ENCODE measurements at regions not wholly inside any gene's neighbourhood (a gene's known extent, or its start where the extent isn't known, plus 50 kb on each side); places are given as distances from the start of the nearest gene placed in this dataset.

GRCh38 chr5:28517691-28518090, 1479.3 kb upstream of the CDH9 start:
- Histone ChIP-seq H3K36me3 (ENCODE audit: control insufficient read depth in 1 of 2, insufficient read depth in 2 of 2, low read length in 2 of 2) (no peaks in the 10 kb centered on the region), H2BK5ac (ENCODE audit: low read depth, low read length, poor library complexity) (no peak overlapping the region), H3K9ac (ENCODE audit: low read length) (no peak overlapping the region), H3K9me3 (ENCODE audit: insufficient read depth, low read depth, low read length) (no peaks in the 10 kb centered on the region), H3K14ac (ENCODE audit: low read length) (no peak overlapping the region), H4K91ac (ENCODE audit: low read depth, low read length) (no peak overlapping the region), H2BK120ac (ENCODE audit: insufficient read depth, low read length, poor library complexity) (no peak overlapping the region), H3K4ac (ENCODE audit: low read depth, low read length) (no peak overlapping the region), H2BK12ac (ENCODE audit: low read length) (no peak overlapping the region), H3K27ac (ENCODE audit: low read depth, low read length) (no peak overlapping the region), H3K18ac (ENCODE audit: low read length) (no peak overlapping the region), H3K23ac (ENCODE audit: low read length) (no peak overlapping the region), H4K8ac (ENCODE audit: low read depth, low read length) (no peak overlapping the region), H3K4me1 (ENCODE audit: control insufficient read depth in 1 of 2, insufficient read depth in 2 of 2, low read length in 2 of 2) (peaks cover 0 to 2% of the 10 kb centered on the region in 2 experiments), H3K4me2 (ENCODE audit: low read length) (no peak overlapping the region), H3K79me1 (ENCODE audit: low read length) (no peaks in the 10 kb centered on the region), H3K4me3 (ENCODE audit: low read depth, low read length) (no peak overlapping the region), H4K12ac (ENCODE audit: low read depth, low read length) (no peak overlapping the region), H2AFZ (ENCODE audit: insufficient read depth, low read length, poor library complexity) (no peak overlapping the region), H2AK5ac (ENCODE audit: low read length) (no peak overlapping the region), H3K27me3 (ENCODE audit: insufficient read depth, low read length) (no peaks in the 10 kb centered on the region), H3K79me2 (ENCODE audit: control insufficient read depth, insufficient read depth, low read length, poor library complexity) (no peaks in the 10 kb centered on the region)
- DNase-seq: no peak
- WGBS (ENCODE audit: extremely low coverage, insufficient coverage, insufficient read length): no CpG with 5 or more reads among the region's 2 CpGs

GRCh38 chr5:28516722-28517121, 1478.3 kb upstream of the CDH9 start:
- Histone ChIP-seq H3K23ac (ENCODE audit: low read length) (no peak overlapping the region), H2AFZ (ENCODE audit: insufficient read depth, low read length, poor library complexity) (no peak overlapping the region)

DNA sequence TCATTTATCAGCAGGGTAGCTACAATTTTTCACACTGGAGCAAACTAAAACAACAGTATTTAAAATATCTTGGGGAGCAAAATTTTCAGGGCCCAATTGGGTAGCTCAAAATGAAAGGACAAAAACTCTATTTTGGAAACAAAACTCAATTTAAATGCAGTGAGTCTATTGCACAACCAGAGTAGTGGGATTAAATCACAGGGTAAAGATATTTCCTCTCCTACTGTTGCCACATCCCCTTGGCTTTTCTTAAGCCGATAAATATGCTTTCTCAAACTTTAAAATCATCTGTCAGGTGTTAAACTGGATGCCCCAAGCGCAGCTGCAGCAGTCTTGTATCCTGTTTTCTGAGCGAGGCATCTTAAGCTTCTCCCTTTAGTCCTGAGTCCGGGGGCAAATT, 1474.3 kb upstream of the CDH9 start:
- Histone ChIP-seq H3K4me2 (ENCODE audit: low read length) (no peak overlapping the region), H3K23ac (ENCODE audit: low read length) (no peak overlapping the region), H3K9me3 (ENCODE audit: insufficient read depth, low read depth, low read length) (no peaks in the 10 kb centered on the region), H3K36me3 (ENCODE audit: control insufficient read depth in 1 of 2, insufficient read depth in 2 of 2, low read length in 2 of 2) (no peaks in the 10 kb centered on the region), H4K8ac (ENCODE audit: low read depth, low read length) (no peak overlapping the region), H2AK5ac (ENCODE audit: low read length) (no peak overlapping the region), H3K18ac (ENCODE audit: low read length) (no peak overlapping the region), H4K12ac (ENCODE audit: low read depth, low read length) (no peak overlapping the region), H3K4me1 (ENCODE audit: control insufficient read depth in 1 of 2, insufficient read depth in 2 of 2, low read length in 2 of 2) (peaks cover 0 to 2% of the 10 kb centered on the region in 2 experiments), H3K27me3 (ENCODE audit: insufficient read depth, low read length) (no peaks in the 10 kb centered on the region), H3K9ac (ENCODE audit: low read length) (no peak overlapping the region), H3K4me3 (ENCODE audit: low read depth, low read length) (no peak overlapping the region), H2BK120ac (ENCODE audit: insufficient read depth, low read length, poor library complexity) (no peak overlapping the region), H3K14ac (ENCODE audit: low read length) (no peak overlapping the region), H3K27ac (ENCODE audit: low read depth, low read length) (no peak overlapping the region), H4K91ac (ENCODE audit: low read depth, low read length) (no peak overlapping the region), H3K79me2 (ENCODE audit: control insufficient read depth, insufficient read depth, low read length, poor library complexity) (no peaks in the 10 kb centered on the region), H2AFZ (ENCODE audit: insufficient read depth, low read length, poor library complexity) (no peak overlapping the region), H3K79me1 (ENCODE audit: low read length) (no peaks in the 10 kb centered on the region), H3K4ac (ENCODE audit: low read depth, low read length) (no peak overlapping the region), H2BK12ac (ENCODE audit: low read length) (no peak overlapping the region), H2BK5ac (ENCODE audit: low read depth, low read length, poor library complexity) (no peak overlapping the region)
- WGBS (ENCODE audit: extremely low coverage, insufficient coverage, insufficient read length): no CpG with 5 or more reads among the region's 4 CpGs
- DNase-seq: no peak

More at GRCh38 chr5:28516722-28517121, 1478.3 kb upstream of the CDH9 start:
- no peak for DNase-seq
- Histone ChIP-seq H3K79me1 (ENCODE audit: low read length) (no peaks in the 10 kb centered on the region), H3K27me3 (ENCODE audit: insufficient read depth, low read length) (no peaks in the 10 kb centered on the region), H3K18ac (ENCODE audit: low read length) (no peak overlapping the region), H2BK120ac (ENCODE audit: insufficient read depth, low read length, poor library complexity) (no peak overlapping the region), H4K12ac (ENCODE audit: low read depth, low read length) (no peak overlapping the region), H3K4me1 (ENCODE audit: control insufficient read depth in 1 of 2, insufficient read depth in 2 of 2, low read length in 2 of 2) (peaks cover 0 to 2% of the 10 kb centered on the region in 2 experiments), H3K4me3 (ENCODE audit: low read depth, low read length) (no peak overlapping the region), H2BK5ac (ENCODE audit: low read depth, low read length, poor library complexity) (no peak overlapping the region), H2AK5ac (ENCODE audit: low read length) (no peak overlapping the region), H2BK12ac (ENCODE audit: low read length) (no peak overlapping the region), H3K27ac (ENCODE audit: low read depth, low read length) (no peak overlapping the region), H3K79me2 (ENCODE audit: control insufficient read depth, insufficient read depth, low read length, poor library complexity) (no peaks in the 10 kb centered on the region), H3K9me3 (ENCODE audit: insufficient read depth, low read depth, low read length) (no peaks in the 10 kb centered on the region), H3K4ac (ENCODE audit: low read depth, low read length) (no peak overlapping the region), H3K14ac (ENCODE audit: low read length) (no peak overlapping the region), H3K9ac (ENCODE audit: low read length) (no peak overlapping the region), H4K8ac (ENCODE audit: low read depth, low read length) (no peak overlapping the region), H4K91ac (ENCODE audit: low read depth, low read length) (no peak overlapping the region), H3K36me3 (ENCODE audit: control insufficient read depth in 1 of 2, insufficient read depth in 2 of 2, low read length in 2 of 2) (no peaks in the 10 kb centered on the region), H3K4me2 (ENCODE audit: low read length) (no peak overlapping the region)
- no CpG with 5 or more reads among the region's 4 CpGs for WGBS (ENCODE audit: extremely low coverage, insufficient coverage, insufficient read length)

GRCh38 chr5:28505121-28505520, 1466.7 kb upstream of the CDH9 start:
- H3K18ac ChIP-seq (ENCODE audit: low read length): no peak overlapping the region
- no peaks in the 10 kb centered on the region for H3K79me2 ChIP-seq (ENCODE audit: control insufficient read depth, insufficient read depth, low read length, poor library complexity)
- no peaks in the 10 kb centered on the region for H3K27me3 ChIP-seq (ENCODE audit: insufficient read depth, low read length)
- H2AK5ac ChIP-seq (ENCODE audit: low read length): no peak overlapping the region
- H3K27ac ChIP-seq (ENCODE audit: low read depth, low read length): no peak overlapping the region
- H3K4me2 ChIP-seq (ENCODE audit: low read length): peak overlapping the region; percentile 13
- no peak overlapping the region for H4K12ac ChIP-seq (ENCODE audit: low read depth, low read length)
- H2BK5ac ChIP-seq (ENCODE audit: low read depth, low read length, poor library complexity): no peak overlapping the region
- no CpG with 5 or more reads among the region's 1 CpG for WGBS (ENCODE audit: extremely low coverage, insufficient coverage, insufficient read length)
- H3K14ac ChIP-seq (ENCODE audit: low read length): no peak overlapping the region
- H2AFZ ChIP-seq (ENCODE audit: insufficient read depth, low read length, poor library complexity): no peak overlapping the region
- H3K4me1 ChIP-seq (ENCODE audit: control insufficient read depth in 1 of 2, insufficient read depth in 2 of 2, low read length in 2 of 2): peaks cover 4 to 6% of the 10 kb centered on the region in 2 experiments
- no peak overlapping the region for H3K4ac ChIP-seq (ENCODE audit: low read depth, low read length)
- H3K23ac ChIP-seq (ENCODE audit: low read length): no peak overlapping the region
- peaks cover 0 to 2% of the 10 kb centered on the region in 2 experiments for H3K36me3 ChIP-seq (ENCODE audit: control insufficient read depth in 1 of 2, insufficient read depth in 2 of 2, low read length in 2 of 2)
- no peaks in the 10 kb centered on the region for H3K9me3 ChIP-seq (ENCODE audit: insufficient read depth, low read depth, low read length)
- H3K9ac ChIP-seq (ENCODE audit: low read length): no peak overlapping the region
- H3K79me1 ChIP-seq (ENCODE audit: low read length): no peaks in the 10 kb centered on the region
- no peak overlapping the region for H4K91ac ChIP-seq (ENCODE audit: low read depth, low read length)
- no peak overlapping the region for H3K4me3 ChIP-seq (ENCODE audit: low read depth, low read length)
- no peak overlapping the region for H2BK120ac ChIP-seq (ENCODE audit: insufficient read depth, low read length, poor library complexity)
- no peak overlapping the region for H2BK12ac ChIP-seq (ENCODE audit: low read length)
- no peak overlapping the region for H4K8ac ChIP-seq (ENCODE audit: low read depth, low read length)
- DNase-seq: no peak
